SK-N-SH (cell line): ENCODE measurements at regions not wholly inside any gene's neighbourhood (a gene's known extent, or its start where the extent isn't known, plus 50 kb on each side); places are given as distances from the start of the nearest gene placed in this dataset.

Experiments used
- CTCF ChIA-PET: fragments of 300-600, 350-600 bp; formaldehyde crosslinking; extraction: SDS; loops from one replicate; lab custom pipeline; 2021; lab: Yijun Ruan, JAX
- POLR2A ChIA-PET: fragments of 350-600 bp; sonication (Branson Sonifier 250); formaldehyde crosslinking; extraction: SDS; loops from one replicate; lab custom pipeline; 2020; ENCODE audit warnings: antibody characterized with exemption, inconsistent platforms; lab: Yijun Ruan, JAX
- DNase-seq: peaks from one replicate; pipeline ENCODE4 v3.0.0; 2012
- H2AFZ ChIP-seq: fragments of 200-600 bp; sonication (generic); 2 replicates; pipeline ENCODE4 v1.8.1; 2016; ENCODE audit warnings: antibody characterized with exemption, mild to moderate bottlenecking, low read depth
- H3F3A ChIP-seq: fragments of 200-600 bp; sonication (generic); replicated peaks from 2 replicates; pipeline ENCODE3; 2016; ENCODE audit warnings: antibody characterized with exemption, mild to moderate bottlenecking; ENCODE audit not compliant: insufficient read depth
- H3K27ac ChIP-seq, 2 experiments: fragments of 200-500 bp in 1 of 2; fragments of 200-600 bp in 1 of 2; sonication (Bioruptor generic) in 1 of 2; sonication (generic), shearing (Covaris generic) in 1 of 2; 2 replicates each; pipeline versions ENCODE4 v1.5.1 to v1.6.1; 2014 to 2016; ENCODE audit warnings: low read depth in 2 of 2, inconsistent platforms in 1 of 2, low read length in 1 of 2, mild to moderate bottlenecking in 1 of 2, mixed read lengths in 1 of 2
- H3K27me3 ChIP-seq: fragments of 200-600 bp; sonication (generic), shearing (Covaris generic); 2 replicates; pipeline ENCODE4 v1.6.1; 2016; ENCODE audit warnings: mixed run types; ENCODE audit not compliant: insufficient read depth
- H3K36me3 ChIP-seq, 2 experiments: fragments of 200-500 bp in 1 of 2; fragments of 200-600 bp in 1 of 2; sonication (Bioruptor generic) in 1 of 2; sonication (generic) in 1 of 2; replicated peaks in 1 of 2; 2 replicates each; pipeline versions ENCODE3 to v1.5.1; 2014 to 2016; ENCODE audit warnings: low read length in 1 of 2, mild to moderate bottlenecking in 1 of 2; ENCODE audit not compliant: insufficient read depth in 2 of 2, control insufficient read depth in 1 of 2
- H3K4me1 ChIP-seq, 2 experiments: fragments of 200-500 bp in 1 of 2; fragments of 200-600 bp in 1 of 2; sonication (Bioruptor generic) in 1 of 2; sonication (generic), shearing (Covaris generic) in 1 of 2; 2 replicates each; pipeline versions ENCODE4 v1.5.1 to v1.6.1; 2014 to 2016; ENCODE audit warnings: low read depth in 1 of 2, low read length in 1 of 2, mixed run types in 1 of 2; ENCODE audit not compliant: insufficient read depth in 2 of 2, control insufficient read depth in 1 of 2
- H3K4me2 ChIP-seq: fragments of 200-600 bp; sonication (generic), shearing (Covaris generic); 2 replicates; pipeline ENCODE4 v1.6.1; 2017; ENCODE audit warnings: mixed run types
- H3K4me3 ChIP-seq, 2 experiments: fragments of 200-500 bp in 1 of 2; fragments of 200-600 bp in 1 of 2; sonication (Bioruptor generic) in 1 of 2; sonication (generic), shearing (Covaris generic) in 1 of 2; 2 replicates each; pipeline versions ENCODE4 v1.5.1 to v1.8.1; 2014 to 2016; ENCODE audit warnings: low read depth in 2 of 2, inconsistent platforms in 1 of 2, low read length in 1 of 2, mild to moderate bottlenecking in 1 of 2, mixed read lengths in 1 of 2, moderate library complexity in 1 of 2
- H3K79me2 ChIP-seq: fragments of 200-600 bp; sonication (generic); 2 replicates; pipeline ENCODE4 v1.8.1; 2017; ENCODE audit warnings: mild to moderate bottlenecking; ENCODE audit not compliant: insufficient read depth
- H3K9ac ChIP-seq: fragments of 200-600 bp; sonication (generic); 2 replicates; pipeline ENCODE4 v1.6.1; 2017; ENCODE audit warnings: mixed run types
- H3K9me2 ChIP-seq: fragments of 200-600 bp; sonication (generic); 2 replicates; pipeline ENCODE4 v1.6.1; 2017; ENCODE audit warnings: mixed run types
- H3K9me3 ChIP-seq: fragments of 200-600 bp; sonication (generic); 2 replicates; pipeline ENCODE4 v1.6.1; 2017; ENCODE audit warnings: mixed run types, mild to moderate bottlenecking, moderate library complexity
- H4K20me1 ChIP-seq: fragments of 200-600 bp; sonication (generic); 2 replicates; pipeline ENCODE4 v1.6.1; 2017; ENCODE audit warnings: mild to moderate bottlenecking, mixed run types; ENCODE audit not compliant: insufficient read depth
- GATA2 ChIP-seq: sonication (generic); formaldehyde crosslinking; IDR thresholded peaks from 2 replicates; pipeline ENCODE4 v1.5.0; 2020; ENCODE audit warnings: mild to moderate bottlenecking, missing genetic modification reagents
- MEF2A ChIP-seq: IDR thresholded peaks from 2 replicates; pipeline ENCODE4 v1.4.0; 2012; ENCODE audit warnings: low read depth, borderline replicate concordance
- POLR2AphosphoS5 ChIP-seq: IDR thresholded peaks from 2 replicates; pipeline ENCODE4 v1.6.1; 2012; ENCODE audit warnings: low read depth, low read length
- SIN3A ChIP-seq: IDR thresholded peaks from 2 replicates; pipeline ENCODE4 v1.6.1; 2012; ENCODE audit warnings: low read depth, mild to moderate bottlenecking, low read length, moderate library complexity, borderline replicate concordance
- TEAD4 ChIP-seq: IDR thresholded peaks from 2 replicates; pipeline ENCODE4 v1.4.0; 2012; ENCODE audit warnings: mild to moderate bottlenecking, borderline replicate concordance; ENCODE audit not compliant: insufficient read depth
- WGBS: methylation state at CpG from one replicate; pipeline ENCODE4 v1.1.6; 2017; ENCODE audit warnings: low lambda C conversion rate; 5-methylcytosine and 5-hydroxymethylcytosine counted together
- TF ChIP-seq, protein P1 (sequence below): fragments of 150-350 bp; IDR thresholded peaks from 2 replicates; pipeline ENCODE4 v1.6.1; 2017; ENCODE audit warnings: antibody characterized with exemption, low read length, low read depth, borderline replicate concordance
- TF ChIP-seq, protein P2 (sequence below): IDR thresholded peaks from 2 replicates; pipeline ENCODE4 v1.4.0; 2012; ENCODE audit warnings: low read depth, borderline replicate concordance
- TF ChIP-seq, protein P3 (sequence below): IDR thresholded peaks from 2 replicates; pipeline ENCODE4 v1.4.0; 2012; ENCODE audit warnings: low read depth, borderline replicate concordance
- TF ChIP-seq, protein P4 (sequence below): IDR thresholded peaks from 2 replicates; pipeline ENCODE4 v1.6.1; 2012; ENCODE audit warnings: mild to moderate bottlenecking, low read depth, low read length, moderate library complexity

DNA sequence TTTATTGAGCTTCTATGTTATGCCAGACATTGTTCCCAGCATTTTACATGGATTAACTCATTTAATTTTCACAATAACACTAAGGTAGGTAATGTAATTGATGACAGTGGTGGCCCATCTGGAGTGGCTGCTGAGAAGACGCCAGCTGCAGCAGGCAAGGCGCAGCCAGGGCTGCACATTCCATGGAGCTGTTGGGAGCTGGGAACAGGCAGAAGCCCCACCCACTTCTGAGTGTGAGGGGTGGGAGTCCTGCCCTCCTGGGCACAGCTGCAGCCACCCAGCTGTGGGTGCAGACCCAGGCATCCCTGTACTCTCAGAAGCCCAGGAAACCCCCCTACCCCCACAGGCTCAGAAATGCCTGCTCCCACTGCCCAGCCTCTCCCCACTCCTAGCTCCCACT is 183.3 kb downstream of the DEPDC1B start:
- Histone ChIP-seq H3K9me2 (no peaks in the 10 kb centered on the region), H3K4me1 (peaks cover 0 to 1% of the 10 kb centered on the region in 2 experiments; a peak in 3 of 4 replicates), H3K4me2 (no peak overlapping the region), H3K79me2 (no peaks in the 10 kb centered on the region), H3K9ac (no peak overlapping the region), H2AFZ (no peak overlapping the region), H3K27ac (no peak overlapping the region), H3K9me3 (no peaks in the 10 kb centered on the region), H4K20me1 (no peaks in the 10 kb centered on the region), H3K4me3 (no peak overlapping the region), H3F3A (no peaks in the 10 kb centered on the region), H3K27me3 (no peaks in the 10 kb centered on the region), H3K36me3 (no peaks in the 10 kb centered on the region)
- WGBS, result 64% methylated on average over 2 of the region's 2 CpGs
- TF ChIP-seq, protein P1, sequence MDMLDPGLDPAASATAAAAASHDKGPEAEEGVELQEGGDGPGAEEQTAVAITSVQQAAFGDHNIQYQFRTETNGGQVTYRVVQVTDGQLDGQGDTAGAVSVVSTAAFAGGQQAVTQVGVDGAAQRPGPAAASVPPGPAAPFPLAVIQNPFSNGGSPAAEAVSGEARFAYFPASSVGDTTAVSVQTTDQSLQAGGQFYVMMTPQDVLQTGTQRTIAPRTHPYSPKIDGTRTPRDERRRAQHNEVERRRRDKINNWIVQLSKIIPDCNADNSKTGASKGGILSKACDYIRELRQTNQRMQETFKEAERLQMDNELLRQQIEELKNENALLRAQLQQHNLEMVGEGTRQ, result no peak
- TF ChIP-seq, protein P2, sequence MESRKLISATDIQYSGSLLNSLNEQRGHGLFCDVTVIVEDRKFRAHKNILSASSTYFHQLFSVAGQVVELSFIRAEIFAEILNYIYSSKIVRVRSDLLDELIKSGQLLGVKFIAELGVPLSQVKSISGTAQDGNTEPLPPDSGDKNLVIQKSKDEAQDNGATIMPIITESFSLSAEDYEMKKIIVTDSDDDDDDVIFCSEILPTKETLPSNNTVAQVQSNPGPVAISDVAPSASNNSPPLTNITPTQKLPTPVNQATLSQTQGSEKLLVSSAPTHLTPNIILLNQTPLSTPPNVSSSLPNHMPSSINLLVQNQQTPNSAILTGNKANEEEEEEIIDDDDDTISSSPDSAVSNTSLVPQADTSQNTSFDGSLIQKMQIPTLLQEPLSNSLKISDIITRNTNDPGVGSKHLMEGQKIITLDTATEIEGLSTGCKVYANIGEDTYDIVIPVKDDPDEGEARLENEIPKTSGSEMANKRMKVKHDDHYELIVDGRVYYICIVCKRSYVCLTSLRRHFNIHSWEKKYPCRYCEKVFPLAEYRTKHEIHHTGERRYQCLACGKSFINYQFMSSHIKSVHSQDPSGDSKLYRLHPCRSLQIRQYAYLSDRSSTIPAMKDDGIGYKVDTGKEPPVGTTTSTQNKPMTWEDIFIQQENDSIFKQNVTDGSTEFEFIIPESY, result no peak
- TF ChIP-seq POLR2AphosphoS5, result no peak
- TF ChIP-seq, protein P3, sequence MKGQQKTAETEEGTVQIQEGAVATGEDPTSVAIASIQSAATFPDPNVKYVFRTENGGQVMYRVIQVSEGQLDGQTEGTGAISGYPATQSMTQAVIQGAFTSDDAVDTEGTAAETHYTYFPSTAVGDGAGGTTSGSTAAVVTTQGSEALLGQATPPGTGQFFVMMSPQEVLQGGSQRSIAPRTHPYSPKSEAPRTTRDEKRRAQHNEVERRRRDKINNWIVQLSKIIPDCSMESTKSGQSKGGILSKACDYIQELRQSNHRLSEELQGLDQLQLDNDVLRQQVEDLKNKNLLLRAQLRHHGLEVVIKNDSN, result no peak
- no peak for TF ChIP-seq MEF2A
- no peak for TF ChIP-seq TEAD4
- no peak for TF ChIP-seq SIN3A
- no peak for TF ChIP-seq GATA2 (CRISPR knock-in tag)
- TF ChIP-seq, protein P4, sequence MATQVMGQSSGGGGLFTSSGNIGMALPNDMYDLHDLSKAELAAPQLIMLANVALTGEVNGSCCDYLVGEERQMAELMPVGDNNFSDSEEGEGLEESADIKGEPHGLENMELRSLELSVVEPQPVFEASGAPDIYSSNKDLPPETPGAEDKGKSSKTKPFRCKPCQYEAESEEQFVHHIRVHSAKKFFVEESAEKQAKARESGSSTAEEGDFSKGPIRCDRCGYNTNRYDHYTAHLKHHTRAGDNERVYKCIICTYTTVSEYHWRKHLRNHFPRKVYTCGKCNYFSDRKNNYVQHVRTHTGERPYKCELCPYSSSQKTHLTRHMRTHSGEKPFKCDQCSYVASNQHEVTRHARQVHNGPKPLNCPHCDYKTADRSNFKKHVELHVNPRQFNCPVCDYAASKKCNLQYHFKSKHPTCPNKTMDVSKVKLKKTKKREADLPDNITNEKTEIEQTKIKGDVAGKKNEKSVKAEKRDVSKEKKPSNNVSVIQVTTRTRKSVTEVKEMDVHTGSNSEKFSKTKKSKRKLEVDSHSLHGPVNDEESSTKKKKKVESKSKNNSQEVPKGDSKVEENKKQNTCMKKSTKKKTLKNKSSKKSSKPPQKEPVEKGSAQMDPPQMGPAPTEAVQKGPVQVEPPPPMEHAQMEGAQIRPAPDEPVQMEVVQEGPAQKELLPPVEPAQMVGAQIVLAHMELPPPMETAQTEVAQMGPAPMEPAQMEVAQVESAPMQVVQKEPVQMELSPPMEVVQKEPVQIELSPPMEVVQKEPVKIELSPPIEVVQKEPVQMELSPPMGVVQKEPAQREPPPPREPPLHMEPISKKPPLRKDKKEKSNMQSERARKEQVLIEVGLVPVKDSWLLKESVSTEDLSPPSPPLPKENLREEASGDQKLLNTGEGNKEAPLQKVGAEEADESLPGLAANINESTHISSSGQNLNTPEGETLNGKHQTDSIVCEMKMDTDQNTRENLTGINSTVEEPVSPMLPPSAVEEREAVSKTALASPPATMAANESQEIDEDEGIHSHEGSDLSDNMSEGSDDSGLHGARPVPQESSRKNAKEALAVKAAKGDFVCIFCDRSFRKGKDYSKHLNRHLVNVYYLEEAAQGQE, result no peak
- ChIA-PET CTCF (interaction anchor here (1.1 kb wide), 1 partner anchor 703 kb away, joined by 4 read pairs; no protein-coding TSS in a partner anchor), POLR2A (no interaction called here)
- DNase-seq, result no peak
